NCI-H2227 (cell line): ENCODE measurements at regions not wholly inside any gene's neighbourhood (a gene's known extent, or its start where the extent isn't known, plus 50 kb on each side); places are given as distances from the start of the nearest gene placed in this dataset.
"Not testable (repeated sequence)": the region's sequence is repeated elsewhere in the genome, so short reads cannot be mapped to it uniquely, and the experiment has no call there.

ENCODE experiments used
- DNase-seq: peaks from one replicate; lab custom pipeline; 2025; ENCODE audit not compliant: unreplicated experiment; lab: John Stamatoyannopoulos, UW

DNA sequence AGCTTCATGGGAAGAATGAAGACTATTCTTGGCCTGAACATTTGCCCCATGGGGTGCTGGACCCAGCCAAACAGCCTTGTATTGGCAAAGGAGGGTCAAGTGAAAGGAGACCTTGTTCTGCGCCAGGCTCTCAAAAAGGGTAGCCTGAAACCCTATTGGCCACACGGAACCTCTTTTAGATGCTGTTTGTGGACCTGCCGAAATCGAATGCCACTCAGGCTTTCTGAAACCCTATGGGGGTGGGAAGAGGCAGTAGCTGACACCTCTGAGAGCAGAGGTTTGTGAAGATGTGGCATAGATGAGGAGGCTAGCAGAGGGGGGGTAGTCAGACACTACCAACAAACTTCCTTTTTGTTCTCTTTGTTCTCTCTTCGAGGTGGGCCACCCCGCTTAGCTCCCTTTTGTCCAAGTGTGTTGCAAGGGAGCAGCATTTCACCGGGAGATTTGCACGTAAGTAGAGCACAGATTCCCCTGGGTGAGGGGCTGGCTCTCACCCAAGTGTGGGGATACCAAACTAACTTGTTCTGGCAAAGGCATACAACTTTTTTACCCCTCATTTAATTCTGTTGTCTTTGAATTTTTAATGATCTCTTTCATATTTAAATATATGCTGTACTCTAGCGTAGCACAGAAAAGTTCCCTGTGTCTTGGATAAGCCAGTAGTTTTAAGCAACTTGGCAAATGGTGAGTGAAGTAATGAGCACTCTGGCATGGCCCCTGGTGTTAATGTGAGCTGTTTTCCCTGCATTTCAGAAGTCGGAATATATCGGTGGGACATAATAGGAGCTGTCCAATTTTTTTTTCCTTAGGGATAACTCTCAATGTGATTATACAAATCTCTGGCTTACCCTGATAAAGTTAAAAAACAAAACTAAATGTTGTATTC, 107.7 kb downstream of the SEPTIN7 start:
- no peak for DNase-seq

DNA sequence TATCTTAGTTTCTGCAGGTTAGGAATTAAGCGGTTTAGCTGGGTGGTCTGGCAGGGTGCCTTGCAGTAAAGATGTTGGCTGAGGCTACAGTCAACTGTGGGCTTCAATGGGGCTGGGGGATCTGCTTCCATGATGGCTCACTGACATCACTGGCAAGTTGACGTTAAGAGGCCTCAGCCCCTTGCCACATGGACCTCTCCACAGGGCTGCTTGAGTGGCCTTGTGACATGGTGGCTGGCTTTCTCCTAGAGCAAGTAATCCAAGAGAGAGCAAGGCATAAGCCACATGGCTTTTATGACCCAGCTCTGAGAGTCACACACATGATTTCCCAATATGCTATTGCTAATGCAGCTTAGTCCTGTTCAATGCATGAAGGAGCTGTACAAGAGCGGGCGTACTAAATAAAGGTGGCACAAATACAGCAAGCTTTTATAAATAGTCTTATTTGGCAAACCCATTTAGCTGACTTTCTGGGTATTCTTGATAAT, 109.1 kb downstream of the SEPTIN7 start:
- no peak for DNase-seq

DNA sequence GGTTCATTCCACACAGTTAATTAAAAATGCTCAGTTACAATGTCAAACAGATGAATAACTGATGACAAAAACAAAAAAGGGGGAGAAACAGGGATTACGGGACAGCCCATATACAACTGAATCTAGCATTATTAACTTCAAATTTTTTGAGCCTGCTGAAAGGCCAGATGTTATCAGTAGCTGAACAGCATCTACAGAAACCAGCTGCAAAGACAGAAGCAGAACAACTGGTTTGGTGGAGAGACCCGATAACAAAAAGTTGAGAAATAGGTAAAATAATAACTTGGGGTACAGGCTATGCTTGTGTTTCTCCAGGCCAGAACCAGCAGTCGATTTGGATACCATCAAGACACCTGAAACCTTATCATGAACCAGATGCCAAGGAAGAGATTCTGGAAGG, 109.8 kb downstream of the SEPTIN7 start:
- not testable (repeated sequence) for DNase-seq

DNA sequence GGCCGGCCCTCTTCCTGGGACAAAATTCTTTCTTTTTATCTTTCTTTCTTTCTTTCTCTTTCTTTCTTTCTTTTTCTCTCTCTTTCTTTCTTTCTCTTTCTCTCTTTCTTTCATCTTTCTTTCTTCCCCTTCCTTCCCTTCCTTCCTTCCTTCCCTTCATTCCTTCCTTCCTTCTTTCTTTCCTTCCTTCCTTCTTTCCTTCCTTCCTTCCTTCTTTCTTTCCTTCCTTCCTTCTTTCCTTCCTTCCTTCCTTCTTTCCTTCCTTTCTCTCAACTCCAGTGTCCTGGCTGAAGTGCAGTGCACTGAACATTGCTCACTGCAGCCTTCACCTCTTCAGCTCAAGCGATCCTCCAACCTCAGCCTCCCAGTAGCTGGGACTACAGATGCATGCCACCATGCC, 112.5 kb downstream of the SEPTIN7 start:
- DNase-seq: not testable (repeated sequence)

DNA sequence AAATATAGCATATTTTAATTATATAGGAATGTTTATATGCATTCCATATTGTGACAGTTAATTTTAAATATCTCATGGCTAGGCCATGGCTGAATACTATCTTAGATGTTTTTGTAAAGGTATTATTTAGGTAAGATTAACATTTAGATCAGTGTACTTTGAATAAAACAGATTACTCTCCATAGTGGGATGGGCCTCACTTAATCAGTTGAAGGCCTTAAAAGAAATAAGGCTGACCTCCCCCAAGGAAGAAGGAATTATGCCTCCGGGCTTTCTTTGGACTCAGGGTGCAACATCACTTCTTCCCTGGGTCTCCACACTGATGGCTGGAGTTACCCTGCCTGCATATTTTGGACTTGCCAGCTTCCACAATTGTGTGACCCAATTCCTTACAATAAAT, 113.4 kb downstream of the SEPTIN7 start:
- not testable (repeated sequence) for DNase-seq

DNA sequence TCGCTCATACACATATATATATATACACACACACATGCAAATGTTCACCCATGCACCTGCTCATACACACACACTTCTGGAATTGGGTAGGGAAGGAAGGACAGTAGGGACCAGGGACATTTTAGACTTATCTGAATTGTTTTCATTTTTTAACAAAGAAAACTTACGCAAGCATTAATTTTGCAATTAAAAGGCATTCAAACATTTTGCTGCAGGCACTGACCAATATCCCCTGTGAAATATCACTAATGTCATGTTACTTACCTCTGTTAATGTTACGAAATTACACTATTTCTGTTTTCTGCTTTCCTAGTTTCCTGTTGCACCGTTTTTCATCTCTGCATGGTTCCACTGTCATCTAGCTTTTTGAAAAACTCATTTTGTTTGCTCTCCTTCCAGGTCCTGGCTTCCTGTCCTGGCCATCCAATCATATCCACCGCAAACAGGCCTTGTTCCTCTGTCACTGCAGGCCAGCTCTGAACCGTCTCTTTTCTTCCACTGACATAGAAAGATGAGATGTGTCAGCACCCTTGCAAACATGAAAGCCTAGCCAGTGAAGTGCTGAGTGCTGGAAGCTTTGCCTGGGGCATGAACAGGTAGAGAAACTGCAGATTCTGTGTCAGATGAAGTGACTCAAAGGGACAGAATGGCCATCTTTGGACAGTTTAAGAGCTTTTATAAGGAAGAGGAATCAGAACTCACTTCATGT, 114.5 kb downstream of the SEPTIN7 start:
- not testable (repeated sequence) for DNase-seq

DNA sequence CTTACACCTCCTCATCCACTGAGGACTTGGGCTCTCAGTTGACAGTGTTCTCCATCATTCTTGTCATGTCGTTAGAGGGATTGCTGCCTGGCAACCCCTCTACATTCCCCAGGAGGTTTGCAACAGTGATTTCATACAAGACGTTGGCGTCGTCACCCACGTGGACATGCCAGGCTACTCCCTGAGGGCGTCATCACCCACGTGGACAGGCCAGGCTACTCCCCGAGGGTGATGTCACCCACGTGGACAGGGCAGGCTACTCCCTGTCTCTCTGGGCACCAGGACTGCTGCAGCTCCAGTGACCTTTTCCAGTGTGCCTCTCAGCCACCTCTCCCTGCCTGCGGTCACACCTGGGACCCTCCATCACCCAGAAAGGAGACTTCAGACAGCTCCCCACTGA, 117.4 kb downstream of the SEPTIN7 start:
- DNase-seq: not testable (repeated sequence)

DNA sequence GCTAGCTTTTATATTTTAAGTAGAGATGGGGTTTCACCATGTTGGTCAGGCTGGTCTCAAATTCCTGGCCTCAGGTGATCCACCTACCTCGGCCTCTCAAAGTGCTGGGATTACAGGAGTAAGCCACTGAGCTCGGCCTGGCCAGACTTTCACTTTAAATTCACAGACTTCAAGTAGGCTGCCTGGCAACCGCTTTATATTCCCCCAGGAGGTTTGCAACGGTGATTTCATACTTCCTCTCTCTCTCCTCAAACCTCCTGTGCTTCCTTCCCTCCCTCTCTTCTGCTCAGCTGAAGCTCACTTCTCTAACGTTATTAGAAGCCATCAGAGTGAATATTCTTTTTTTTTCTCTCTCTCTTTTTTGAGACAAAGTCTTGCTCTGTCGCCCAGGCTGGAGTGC, 118.8 kb downstream of the SEPTIN7 start:
- DNase-seq: not testable (repeated sequence)

DNA sequence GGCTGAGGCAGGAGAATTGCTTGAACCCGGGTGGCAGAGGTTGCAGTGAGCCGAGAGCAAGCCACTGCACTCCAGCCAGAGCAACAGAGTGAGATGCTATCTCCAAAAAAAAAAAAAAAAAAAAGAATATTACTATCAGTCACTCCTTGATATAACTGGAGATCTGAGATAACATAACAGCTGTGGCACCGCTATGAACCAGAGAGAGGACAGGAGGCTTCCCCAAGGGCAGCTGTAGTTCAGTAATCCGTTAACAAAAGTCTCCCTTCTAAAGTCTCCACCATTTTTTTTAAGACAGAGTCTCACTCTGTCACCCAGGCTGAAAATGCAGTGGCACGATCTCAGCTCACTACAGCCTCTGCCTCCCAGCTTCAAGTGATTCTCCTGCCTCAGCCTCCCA, 120.5 kb downstream of the SEPTIN7 start:
- DNase-seq: not testable (repeated sequence)

DNA sequence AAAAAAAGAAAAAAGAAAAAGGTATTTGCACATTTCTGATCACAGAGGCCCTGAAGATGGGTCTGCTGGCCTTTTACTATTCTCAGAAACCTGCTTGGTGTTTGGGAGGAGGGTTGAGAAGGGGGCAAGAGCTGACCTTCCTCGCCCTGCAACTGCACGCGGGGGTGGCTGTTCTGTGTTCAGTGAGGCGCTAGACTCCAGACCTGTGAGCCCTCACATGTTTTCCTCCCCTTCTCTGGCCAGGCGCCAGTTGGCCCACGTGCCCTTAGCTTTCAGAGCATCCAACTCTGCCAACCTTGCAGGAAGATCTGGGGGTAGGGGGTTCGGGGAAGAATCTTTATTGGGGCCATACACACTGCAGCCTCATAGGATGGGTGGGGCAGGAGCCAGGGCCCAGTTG, 123.8 kb downstream of the SEPTIN7 start:
- DNase-seq: not testable (repeated sequence)

DNA sequence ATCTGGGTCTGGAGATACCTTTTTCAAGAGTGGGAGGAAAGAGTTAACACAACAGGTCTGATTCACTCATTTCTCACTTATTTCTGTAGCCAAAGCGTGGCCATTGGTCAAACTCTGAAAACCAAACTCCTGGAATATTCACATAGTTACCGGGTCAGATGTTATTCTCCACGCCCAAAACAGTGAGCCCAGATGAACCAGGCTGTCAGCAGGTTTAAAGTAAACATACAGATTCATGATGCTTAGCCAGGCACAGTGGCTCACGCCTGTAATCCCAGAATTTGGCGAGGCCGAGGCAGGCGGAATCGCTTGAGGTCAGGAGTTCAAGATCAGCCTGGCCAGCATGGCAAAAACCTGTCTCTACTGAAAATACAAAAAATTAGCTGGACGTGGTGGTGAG, 126.1 kb downstream of the SEPTIN7 start:
- DNase-seq: not testable (repeated sequence)

DNA sequence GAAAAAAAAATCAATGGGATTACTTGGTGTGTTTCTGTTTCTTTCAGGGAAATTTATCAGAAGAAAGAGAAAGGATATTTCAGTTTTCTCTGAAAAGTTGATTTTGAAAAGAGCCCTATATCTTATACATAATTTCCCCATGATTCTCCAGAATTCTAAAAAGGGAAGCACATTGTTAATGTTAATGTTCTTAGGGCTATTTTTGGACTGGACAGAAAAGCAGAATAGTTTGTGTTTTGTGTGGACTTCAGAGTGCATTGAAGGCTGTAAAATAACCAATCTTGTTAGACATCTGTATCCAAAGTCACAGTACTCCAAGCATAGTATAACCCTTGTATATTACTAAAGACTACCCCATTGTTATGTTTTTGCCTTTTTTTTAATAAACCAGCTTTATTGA, 130.3 kb downstream of the SEPTIN7 start:
- DNase-seq: not testable (repeated sequence)

DNA sequence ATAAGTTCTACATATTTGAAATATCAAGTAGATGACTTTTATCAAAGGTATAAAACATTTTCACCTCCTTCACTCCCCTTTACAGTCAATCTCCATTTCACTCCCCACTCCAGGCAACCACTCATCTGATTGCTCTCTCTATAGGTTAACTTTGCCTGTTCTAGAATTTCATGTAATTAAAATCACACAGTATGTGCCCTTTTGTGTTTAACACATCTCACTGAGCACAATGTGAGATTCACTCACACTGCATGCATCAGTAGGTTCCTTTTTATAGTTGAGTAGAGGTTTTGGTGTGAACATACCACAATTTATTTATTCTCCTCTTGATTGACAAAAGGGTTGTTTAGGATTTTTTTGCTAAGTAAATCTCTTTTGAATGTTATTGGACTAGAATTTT, 130.7 kb downstream of the SEPTIN7 start:
- DNase-seq: not testable (repeated sequence)

DNA sequence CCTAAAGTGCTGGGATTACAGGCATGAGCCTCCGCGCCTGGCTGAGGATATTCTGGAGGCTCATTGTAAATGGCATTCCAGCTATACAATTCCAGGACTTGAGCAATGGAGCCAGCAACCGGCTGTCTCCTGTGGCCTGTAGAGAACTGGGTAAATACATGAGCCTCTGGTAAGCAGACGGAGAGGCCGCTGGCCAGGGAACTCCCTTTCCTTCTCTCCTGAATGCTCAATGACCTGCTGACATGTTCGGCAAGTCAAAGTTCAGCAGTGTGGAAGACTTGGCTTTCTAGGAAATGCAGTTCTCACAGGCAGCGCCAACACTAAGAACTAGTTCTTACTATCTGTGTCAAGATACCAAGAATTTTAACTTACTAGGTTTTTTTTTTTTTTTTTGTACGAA, 139.8 kb downstream of the SEPTIN7 start:
- not testable (repeated sequence) for DNase-seq

DNA sequence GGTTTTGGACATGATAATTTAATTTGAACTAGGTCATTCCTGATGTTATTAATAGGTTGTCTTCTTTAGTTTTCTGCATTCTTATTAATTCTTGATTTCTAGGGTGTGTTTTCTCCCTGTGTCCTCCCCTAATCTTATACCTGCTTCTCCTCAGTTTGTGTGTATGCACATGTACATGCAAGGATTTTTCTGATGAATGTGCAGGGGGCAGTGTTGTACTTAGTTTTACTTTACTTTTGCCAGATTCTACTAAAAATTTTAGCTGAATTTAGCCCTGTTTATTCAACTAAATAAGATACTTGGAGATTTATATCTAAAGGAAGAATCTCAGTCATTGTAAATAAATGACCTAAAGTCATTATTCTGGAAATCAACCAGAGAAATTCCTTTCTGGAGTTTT, 144.8 kb downstream of the SEPTIN7 start:
- DNase-seq: not testable (repeated sequence)

DNA sequence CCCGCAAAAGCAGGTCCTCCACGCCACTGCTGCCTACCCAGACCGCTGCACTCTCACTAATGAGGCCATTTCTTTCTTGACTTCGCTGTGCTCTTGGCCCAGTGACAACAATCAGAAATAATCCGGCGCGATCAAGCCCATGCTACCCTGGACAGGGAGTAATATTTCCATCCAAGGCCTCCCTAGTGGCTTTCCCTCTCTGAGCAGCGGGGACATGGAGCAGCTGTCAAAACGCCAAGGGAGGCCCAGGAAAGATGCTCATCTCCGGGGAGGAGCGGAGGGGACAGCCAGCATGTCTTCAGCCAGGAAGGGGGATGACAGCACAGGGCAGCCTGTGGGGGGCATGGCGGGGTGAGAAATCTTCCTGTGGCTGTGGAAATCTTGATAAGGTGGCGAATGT, 154.9 kb downstream of the SEPTIN7 start:
- DNase-seq: not testable (repeated sequence)

DNA sequence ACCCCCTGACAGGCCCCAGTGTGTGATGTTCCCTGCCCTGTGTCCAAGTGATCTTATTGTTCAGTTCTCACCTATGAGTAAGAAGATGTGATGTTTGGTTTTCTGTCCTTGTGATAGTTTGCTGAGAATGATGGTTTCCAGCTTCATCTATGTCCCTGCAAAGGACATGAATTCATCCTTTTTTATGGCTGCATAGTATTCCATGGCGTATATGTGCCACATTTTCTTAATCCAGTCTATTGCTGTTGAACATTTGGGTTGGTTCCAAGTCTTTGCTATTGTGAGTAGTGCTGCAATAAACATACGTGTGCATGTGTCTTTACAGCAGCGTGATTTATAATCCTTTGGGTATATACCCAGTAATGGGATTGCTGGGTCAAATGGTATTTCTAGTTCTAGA, 156.1 kb downstream of the SEPTIN7 start:
- not testable (repeated sequence) for DNase-seq

DNA sequence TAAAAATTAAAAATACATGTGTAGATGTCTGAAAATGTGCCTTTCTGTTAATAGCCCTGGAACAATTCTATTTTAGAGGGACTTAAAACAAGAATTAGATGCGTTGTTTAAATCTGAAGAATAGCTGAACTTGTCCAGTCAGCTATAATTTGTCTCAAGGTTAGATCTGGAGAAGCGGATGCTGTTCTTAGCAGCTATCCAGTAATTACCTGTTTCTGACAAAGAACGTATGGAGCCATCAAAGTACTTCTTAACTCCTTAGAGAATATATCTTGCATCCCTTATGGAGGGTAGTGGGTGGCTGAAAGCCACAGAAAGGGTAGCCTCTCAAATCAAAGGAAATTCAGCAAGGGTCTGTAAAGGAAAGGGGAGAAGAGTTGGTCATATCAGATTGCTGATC, 160.4 kb downstream of the SEPTIN7 start:
- DNase-seq: not testable (repeated sequence)

DNA sequence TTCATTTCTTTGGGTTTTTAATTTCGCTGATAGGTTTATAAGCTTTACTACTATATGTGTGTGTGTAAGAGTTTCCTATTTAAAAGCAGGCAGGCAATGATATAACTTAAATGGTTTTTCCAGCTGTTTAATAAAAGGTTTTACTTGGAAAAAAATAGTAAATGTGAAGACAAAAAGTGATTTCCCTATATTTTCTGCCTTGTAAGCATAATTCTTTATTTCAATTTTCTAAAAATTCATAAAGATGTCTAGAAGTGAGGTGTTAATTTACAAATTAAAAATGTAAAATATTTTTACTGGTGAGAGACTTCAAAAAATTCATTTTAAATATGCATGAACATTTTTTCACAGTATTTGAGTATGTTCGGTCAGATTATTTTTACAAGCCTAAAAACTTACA, 161.8 kb downstream of the SEPTIN7 start:
- DNase-seq: not testable (repeated sequence)

DNA sequence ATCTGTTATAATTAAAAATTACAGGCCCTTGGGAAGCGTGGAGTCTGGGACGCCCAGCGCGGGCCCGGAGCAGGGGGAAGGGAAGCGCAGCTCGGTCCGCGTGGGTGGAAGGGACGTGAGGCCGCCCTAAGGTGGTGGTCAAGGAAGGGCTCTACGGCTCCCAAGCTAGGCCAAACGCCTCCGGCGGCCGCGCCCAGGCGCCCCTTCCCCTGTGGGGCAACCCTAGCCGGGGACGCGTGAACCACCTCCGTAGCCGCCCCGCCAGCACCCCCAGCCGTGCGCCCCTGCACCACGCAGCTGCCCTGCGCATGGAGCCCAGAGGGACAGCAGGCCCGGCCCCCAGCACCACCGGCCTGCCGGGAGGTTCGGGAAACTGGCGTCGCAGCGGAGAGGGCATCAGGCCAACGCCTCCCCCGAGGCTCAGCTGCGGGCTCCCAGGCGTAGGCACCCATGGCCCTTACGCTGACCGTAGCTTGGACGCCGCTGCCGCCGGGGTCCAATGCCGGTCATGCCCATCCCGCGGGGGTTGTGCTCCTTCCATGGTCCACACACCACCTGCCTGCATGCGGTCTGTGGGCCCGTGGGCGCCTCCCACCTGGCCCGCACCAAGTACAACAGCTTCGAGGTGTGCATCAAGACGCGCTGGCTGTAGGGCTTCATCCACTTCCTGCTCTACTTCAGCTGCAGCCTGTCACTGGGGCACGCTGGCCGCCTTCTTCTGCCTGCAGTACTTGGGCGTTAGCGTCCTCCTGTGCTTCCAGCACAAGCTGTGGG, 166.7 kb downstream of the SEPTIN7 start:
- DNase-seq: no peak
